ENCODE measurements at regions not wholly inside any gene's neighbourhood (a gene's known extent, or its start where the extent isn't known, plus 50 kb on each side); places are given as distances from the start of the nearest gene placed in this dataset.

DNA sequence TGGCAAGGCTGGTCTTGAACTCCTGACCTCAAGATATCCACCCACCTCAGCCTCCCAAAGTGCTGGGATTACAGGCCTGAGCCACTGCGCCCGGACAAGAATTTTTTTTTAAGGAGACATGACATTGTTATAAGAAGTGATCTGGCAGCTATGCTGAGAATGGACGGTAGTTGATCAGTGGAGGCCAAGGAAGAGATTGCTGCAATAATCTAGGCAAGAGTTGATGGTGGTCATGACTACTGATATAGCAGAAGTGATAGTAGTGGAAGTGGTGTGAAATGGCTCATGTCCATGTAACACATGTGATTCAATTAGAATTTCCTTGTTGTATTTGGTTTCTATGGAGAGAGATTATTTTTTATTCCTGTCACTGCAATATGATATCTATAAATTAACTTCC is 125.3 kb upstream of the CCN2 start:
- in situ Hi-C loops (cut with HindIII; ENCODE audit: low pct_unique_long_range_greater_than_20kb, low sequenced_read_pairs), result no loop called here
- no peak for DNase-seq (ENCODE audit: low read depth)

DNA sequence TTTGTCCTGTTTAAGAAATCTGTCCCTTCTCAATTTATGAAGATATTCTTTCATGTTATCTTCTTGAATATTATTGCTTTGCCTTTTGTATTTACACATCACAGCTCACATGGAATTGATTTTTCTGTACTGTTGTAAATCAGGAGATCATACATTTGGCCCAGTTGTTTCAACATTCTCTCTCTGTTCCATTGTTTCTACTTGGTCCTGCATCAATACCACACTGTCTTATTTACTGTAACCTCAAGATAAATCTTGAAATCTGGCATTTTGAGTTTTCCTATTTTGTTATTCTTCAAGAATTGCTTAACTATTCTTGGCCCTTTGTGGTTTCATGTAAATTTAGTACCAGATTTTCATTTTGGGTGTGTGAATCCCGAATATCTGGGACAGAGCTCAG is 121.7 kb upstream of the CCN2 start:
- DNase-seq (ENCODE audit: low read depth), result no peak
- in situ Hi-C loops (cut with HindIII; ENCODE audit: low pct_unique_long_range_greater_than_20kb, low sequenced_read_pairs), result no loop called here

DNA sequence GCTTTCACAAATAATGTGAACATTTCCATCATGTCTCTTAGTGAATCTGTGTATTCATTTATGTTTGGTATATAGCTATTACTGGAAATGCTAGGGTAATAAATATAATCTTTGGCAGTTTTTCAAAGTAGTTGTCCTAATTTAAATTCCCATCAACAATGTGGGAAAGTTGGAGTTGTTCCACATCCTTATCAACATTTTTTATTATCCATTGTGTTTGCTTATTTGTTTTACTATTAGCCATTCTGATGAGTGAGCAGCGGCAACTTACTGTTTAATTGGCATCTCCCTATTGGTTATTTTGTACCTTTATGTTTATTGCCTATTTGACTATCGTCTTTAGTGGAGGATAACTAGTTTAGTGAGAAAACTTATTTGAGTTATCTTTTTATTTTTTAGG is 121.1 kb upstream of the CCN2 start:
- in situ Hi-C loops (cut with HindIII; ENCODE audit: low pct_unique_long_range_greater_than_20kb, low sequenced_read_pairs), result no loop called here
- DNase-seq (ENCODE audit: low read depth), result no peak

DNA sequence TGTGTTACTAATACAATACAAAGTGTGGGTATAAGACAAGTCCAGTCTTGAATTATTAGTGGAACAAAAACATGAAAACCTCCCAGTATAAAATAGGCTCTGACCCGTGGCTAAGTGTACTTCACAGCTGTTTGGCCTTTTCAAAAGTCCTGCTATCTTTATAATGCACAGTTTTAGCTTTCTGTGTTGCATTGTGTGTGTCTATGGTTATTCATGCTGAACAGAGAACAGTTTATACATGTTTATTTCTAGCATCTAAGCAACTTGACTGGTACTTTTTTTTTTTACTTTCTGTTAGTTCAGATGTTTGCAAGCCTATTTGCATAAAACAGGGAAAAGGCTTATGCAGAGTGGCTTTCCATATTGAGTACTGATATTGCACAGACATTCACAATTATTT is 119.2 kb upstream of the CCN2 start:
- DNase-seq (ENCODE audit: low read depth), result peak; percentile 24
- in situ Hi-C loops (cut with HindIII; ENCODE audit: low pct_unique_long_range_greater_than_20kb, low sequenced_read_pairs), result no loop called here

DNA sequence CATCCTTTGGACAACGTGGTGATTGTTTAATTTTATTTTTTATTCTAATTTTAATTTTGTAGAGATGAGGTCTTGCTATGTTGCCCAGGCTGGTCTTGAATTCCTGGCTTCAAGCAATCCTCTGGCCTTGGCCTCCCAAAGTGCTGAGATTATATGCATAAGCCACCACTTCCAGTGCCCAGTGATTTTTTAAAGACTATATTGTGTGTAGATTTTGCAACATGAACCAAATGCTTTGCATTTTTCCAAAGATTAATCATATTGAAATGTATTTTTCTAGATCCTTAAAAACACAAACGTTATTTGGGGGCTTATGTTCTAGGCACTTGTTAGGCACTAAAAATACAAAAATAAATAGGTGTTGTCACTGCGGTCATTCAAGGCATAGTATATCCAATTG is 117.6 kb upstream of the CCN2 start:
- in situ Hi-C loops (cut with HindIII; ENCODE audit: low pct_unique_long_range_greater_than_20kb, low sequenced_read_pairs), result no loop called here
- DNase-seq (ENCODE audit: low read depth), result no peak

DNA sequence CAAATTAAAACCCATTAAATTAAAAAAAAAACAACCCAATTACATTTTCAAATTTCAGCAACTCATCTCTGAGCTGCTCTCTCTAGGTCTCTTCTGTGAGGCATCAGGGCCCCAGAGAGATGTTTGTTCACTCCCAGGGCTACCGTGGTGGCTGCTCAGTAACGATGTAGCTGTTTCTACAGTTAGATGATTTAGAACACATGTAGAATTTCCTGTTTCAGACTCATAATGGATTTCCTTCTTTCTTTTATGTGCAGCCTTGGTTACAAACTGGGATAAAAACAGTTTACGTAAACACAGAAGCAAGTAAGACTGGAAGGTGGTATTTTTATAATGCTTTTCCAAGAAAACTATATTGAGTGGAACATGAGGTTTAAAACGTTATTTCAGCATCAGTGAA is 116.1 kb upstream of the CCN2 start:
- no peak for DNase-seq (ENCODE audit: low read depth)
- in situ Hi-C loops (cut with HindIII; ENCODE audit: low pct_unique_long_range_greater_than_20kb, low sequenced_read_pairs), result no loop called here

DNA sequence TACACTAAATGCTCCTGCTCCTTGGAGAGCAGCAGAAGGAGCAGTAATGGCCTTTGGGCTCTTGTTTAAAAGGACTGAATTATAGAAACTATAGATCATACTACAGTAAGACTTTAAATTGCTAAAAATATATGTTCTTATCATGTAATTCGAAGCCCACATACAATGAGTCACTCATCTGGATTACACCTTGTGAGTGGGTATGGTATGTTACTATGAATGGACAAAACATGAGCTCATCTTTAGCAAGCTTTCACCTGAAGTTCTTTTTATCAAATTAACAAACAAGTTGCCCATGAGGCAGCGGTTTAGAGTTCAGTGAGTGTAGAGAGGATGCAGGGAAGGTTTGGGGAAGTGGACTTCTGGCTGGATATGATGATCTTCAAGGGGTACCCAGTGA is 114.4 kb upstream of the CCN2 start:
- no peak for DNase-seq (ENCODE audit: low read depth)
- in situ Hi-C loops (cut with HindIII; ENCODE audit: low pct_unique_long_range_greater_than_20kb, low sequenced_read_pairs), result no loop called here

DNA sequence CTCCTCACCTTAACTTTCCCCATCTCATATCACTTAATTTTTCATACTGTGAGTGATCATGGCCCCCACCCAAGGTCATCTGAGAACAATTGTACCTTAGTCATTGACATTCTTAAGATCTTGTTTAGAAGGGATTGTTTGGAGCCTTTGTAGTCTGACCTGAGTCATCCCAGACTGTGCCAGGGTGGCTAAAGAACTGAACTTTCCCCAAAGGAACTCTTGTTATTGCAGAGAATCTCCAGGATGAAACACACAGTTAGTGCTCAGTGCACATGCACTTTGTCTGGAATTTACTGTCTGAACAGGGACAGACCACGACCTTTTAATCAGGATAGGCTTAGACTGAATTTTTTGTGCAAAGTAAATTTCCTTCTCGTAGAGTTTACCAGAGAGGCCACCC is 112.6 kb upstream of the CCN2 start:
- peak; percentile 41 for DNase-seq (ENCODE audit: low read depth)
- in situ Hi-C loops (cut with HindIII; ENCODE audit: low pct_unique_long_range_greater_than_20kb, low sequenced_read_pairs), result no loop called here

DNA sequence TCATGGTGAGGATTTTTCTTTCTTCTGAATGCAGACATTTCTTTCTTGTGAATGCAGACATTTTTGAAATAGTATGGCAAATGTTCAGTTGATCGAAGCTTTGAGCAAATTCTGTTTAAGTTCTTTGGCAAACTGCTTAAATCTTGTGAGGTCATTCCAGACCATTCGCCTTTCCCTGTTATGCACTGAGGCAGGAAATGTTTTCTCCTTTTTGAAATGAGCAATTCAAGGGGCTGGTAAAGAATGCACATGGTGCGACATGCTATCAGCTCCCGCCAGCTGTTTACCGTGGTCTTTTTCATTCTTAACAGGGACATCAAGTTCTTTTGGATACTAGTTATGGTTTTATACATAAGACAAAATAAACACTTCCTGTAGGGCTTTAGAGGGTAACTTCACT is 112.0 kb upstream of the CCN2 start:
- in situ Hi-C loops (cut with HindIII; ENCODE audit: low pct_unique_long_range_greater_than_20kb, low sequenced_read_pairs), result no loop called here
- DNase-seq (ENCODE audit: low read depth), result no peak

DNA sequence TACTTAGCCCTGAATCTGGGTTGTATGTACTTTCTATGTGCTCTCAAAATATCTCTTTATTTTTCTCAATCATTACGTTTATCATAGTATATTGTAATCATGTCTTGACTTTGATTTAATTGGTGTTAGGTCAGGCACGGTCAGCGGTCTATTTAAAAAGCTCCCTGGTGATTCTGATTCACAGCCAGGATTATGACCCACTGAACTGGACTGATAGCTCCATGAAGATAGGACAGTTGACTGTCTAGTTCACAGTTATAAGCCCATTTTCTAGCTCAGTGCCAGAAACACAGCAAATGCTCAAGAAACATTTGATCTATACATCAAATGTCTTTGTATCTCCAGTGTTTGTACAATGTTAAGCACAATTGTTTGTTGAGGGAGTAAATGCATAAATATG is 111.5 kb upstream of the CCN2 start:
- no peak for DNase-seq (ENCODE audit: low read depth)
- in situ Hi-C loops (cut with HindIII; ENCODE audit: low pct_unique_long_range_greater_than_20kb, low sequenced_read_pairs), result no loop called here

DNA sequence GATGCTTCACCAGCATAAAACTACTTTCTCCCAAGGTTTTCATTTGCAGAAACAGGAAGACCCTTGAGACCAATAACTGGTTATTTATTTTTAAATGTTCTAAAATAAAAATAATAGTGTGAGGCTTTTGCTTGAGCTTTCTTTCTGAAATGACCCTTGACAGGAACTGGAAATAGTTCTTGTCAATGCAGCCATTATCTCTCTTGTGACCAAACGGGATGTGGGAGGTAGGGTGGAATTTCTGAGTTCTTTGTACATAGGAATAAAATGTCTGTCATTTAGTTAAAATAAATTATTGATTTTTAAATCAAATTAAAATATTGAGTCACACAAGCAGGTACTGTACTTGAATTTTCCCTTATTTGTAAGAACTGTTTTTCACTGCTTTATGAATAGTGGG is 110.2 kb upstream of the CCN2 start:
- no peak for DNase-seq (ENCODE audit: low read depth)

DNA sequence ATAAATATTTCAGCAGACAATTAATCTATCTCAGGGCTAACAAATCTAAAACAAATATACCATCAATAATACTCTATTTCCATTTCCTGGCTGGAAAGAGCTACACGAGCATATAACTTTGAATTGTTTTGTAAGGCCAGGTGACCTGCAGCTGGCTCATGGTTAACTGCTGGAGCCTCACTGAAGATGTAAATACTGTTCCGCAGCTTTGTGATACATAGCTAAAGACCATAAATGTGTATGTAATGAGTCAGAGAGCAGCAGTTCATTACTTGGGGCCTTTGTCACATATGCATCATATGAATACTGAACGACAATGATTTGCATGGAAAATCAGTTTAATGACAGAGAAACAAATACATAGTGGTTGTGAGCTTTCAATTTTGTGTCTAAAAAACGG is 109.4 kb upstream of the CCN2 start:
- in situ Hi-C loops (cut with HindIII; ENCODE audit: low pct_unique_long_range_greater_than_20kb, low sequenced_read_pairs), result no loop called here
- DNase-seq (ENCODE audit: low read depth), result no peak

More for the DNA sequence above, 110.2 kb upstream of the CCN2 start:
- in situ Hi-C loops (cut with HindIII; ENCODE audit: low pct_unique_long_range_greater_than_20kb, low sequenced_read_pairs), result no loop called here

DNA sequence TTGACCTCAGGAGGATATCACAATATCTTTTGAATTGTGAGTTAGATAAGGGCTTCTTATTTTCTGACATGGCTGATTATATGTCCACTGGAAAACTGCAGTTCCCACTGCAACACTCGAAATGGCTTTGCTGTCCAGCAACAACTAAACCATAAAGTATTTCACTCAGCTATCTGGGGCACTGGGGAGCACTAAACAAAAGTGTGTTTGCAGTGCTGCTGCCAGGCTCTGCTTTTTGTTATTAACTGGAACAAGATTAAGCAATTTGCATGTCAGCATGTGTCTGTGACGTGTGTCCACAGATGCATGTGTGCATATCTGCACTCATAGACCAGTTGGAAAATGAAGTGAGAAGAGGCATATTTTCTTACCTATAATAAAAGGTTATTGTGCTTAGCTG is 107.8 kb upstream of the CCN2 start:
- in situ Hi-C loops (cut with HindIII; ENCODE audit: low pct_unique_long_range_greater_than_20kb, low sequenced_read_pairs), result no loop called here
- no peak for DNase-seq (ENCODE audit: low read depth)

DNA sequence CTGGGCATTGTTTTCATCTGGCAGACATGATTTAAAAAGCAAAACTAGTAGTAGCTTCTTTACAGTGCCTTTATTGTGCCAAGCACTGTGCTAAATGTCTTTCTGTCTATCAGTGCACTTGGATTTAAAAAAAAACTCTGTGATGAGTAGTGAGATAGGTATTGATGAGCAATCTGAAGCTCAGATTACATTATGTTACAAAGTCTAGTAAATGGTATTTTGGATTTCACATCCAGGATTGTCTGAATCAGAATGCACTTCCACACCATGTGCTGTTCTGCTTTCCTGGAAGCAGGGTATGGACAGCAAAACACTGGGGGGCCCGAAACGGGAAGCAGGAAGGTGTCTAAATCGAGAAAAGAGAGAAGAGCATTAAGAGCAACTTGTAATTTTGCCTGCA is 103.4 kb upstream of the CCN2 start:
- in situ Hi-C loops (cut with HindIII; ENCODE audit: low pct_unique_long_range_greater_than_20kb, low sequenced_read_pairs), result no loop called here
- DNase-seq (ENCODE audit: low read depth), result no peak

DNA sequence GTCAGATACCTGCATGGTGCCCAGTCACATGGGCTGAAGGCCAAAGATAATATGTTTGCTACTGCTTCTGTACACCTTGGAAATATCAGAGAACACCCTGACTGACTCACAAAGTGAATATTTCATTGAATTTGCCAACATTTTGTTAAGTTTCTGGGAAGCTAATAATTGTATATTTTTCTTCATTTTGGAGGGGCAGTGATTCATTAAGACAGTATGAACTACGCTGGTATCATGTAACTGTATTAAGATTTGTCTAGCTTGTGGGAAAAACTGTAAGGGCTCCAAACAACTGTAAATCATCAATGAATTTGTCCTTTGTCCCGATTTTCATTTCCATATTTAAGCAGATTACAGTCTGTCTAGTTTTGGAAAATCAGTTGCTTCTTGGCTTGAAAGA is 102.3 kb upstream of the CCN2 start:
- in situ Hi-C loops (cut with HindIII; ENCODE audit: low pct_unique_long_range_greater_than_20kb, low sequenced_read_pairs), result no loop called here

DNA sequence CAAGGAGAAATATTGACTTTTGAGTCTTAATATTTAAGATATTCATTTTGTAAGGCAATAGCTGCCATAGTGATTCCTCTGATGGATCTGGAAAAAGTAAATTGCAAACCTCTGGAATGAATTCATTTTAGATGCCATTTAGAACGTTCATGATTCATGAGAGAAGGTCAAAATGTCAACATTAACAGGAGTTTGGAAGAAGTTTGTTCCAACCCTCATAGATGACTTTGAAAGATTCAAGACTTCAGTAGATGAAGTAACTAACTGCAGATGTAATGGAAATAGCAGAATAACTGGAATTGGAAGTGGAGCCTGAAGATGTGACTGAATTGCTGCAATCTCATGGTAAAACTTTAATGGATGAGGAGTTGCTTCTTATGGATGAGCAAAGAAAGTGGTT is 100.9 kb upstream of the CCN2 start:
- DNase-seq (ENCODE audit: low read depth), result no peak
- in situ Hi-C loops (cut with HindIII; ENCODE audit: low pct_unique_long_range_greater_than_20kb, low sequenced_read_pairs), result no loop called here

More for the DNA sequence above, 102.3 kb upstream of the CCN2 start:
- DNase-seq (ENCODE audit: low read depth), result no peak

DNA sequence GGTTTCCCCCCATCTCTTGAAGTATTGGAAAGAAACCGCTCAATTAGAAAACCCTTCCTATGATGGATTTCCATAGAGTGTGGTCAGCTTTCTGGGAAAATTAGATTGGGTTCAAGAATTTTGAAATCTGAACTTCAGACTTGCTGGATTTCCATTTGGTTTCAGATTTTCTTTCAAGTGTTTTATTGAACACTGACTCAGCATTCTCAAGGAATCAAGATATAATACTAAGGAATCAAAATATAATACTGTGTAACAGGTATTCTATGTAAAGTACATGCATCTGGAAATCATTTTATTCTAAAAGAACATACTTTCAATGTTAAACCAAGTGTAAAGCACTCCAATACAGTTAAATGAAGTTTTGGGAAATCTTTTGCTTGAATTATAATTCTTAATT is 94.7 kb upstream of the CCN2 start:
- DNase-seq (ENCODE audit: low read depth), result no peak
- in situ Hi-C loops (cut with HindIII; ENCODE audit: low pct_unique_long_range_greater_than_20kb, low sequenced_read_pairs), result no loop called here

DNA sequence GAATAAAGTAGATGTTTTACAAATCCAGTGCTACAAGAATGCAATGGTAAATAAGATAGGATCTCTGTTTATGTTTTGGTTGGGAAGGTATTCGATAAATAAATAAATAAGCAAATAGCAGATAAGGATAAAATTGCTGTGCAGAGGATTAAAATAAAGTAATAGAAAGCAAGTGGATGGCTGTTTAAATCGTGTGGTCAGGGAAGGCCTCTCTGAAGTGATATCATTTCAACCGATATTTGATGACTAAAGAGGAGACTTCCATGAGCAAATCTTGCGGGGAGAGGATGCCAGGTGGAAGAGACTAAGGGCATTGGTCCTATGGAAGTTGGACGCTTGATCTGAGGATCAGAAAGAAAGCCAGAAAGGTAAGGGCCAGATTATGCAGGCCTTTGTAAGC is 92.0 kb upstream of the CCN2 start:
- in situ Hi-C loops (cut with HindIII; ENCODE audit: low pct_unique_long_range_greater_than_20kb, low sequenced_read_pairs), result no loop called here
- DNase-seq (ENCODE audit: low read depth), result no peak

DNA sequence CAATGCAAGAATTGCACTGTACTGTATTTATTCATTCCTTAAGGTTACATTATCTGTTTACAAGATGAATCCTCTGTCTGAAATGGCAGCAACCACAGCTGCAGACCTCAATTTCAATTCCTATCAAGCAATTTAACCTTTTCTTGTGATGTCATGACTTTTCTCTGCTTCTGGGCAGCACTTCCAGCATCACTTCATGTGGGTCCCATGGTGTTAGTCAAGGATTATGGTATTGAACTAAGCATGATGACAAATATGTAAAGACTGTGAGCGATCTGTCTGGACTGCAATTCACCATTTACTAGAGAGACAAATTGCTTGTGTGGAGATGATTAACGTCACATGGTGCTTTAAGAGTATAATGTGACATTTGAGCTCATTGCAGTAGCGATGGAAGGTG is 90.5 kb upstream of the CCN2 start:
- no peak for DNase-seq (ENCODE audit: low read depth)

DNA sequence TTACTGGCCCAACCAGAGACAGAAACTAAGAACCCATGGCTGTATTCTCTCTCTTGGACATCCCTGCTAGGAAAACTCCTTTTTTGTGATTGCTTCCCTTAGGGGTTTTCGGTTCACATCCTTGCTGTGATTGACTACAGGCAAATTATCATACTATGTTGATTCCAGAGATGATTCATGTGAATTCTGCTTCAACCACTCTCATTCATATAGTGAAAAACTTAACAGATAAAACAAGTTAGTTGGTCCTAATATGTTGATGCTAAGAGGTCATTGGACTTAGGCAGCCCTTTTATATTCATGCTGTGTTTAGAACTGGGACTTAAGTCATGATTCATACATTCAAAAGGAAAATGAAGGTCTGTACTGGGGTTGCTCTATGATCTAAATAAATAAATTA is 76.9 kb upstream of the CCN2 start:
- in situ Hi-C loops (cut with HindIII; ENCODE audit: low pct_unique_long_range_greater_than_20kb, low sequenced_read_pairs), result no loop called here
- no peak for DNase-seq (ENCODE audit: low read depth)

More for the DNA sequence above, 90.5 kb upstream of the CCN2 start:
- in situ Hi-C loops (cut with HindIII; ENCODE audit: low pct_unique_long_range_greater_than_20kb, low sequenced_read_pairs), result no loop called here

DNA sequence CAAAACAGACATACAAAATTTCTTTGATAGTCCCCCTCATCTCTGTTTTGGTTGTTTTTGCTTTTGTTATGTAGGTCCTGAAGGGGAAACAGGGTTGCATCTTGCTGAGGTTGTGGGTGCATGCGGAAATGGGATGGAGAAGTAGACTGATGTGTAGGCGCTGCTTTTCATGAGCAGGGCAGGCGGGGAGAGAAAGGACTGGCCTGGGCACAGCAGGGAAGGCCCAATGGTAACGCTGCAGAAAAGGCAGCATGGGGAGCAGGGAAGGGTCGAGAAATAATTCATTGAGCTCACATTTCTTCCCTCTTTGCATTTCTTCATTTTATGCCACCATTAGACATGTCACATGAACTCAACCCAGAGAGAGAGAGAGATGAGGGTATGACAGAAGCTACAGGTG is 74.3 kb upstream of the CCN2 start:
- DNase-seq (ENCODE audit: low read depth), result no peak
- in situ Hi-C loops (cut with HindIII; ENCODE audit: low pct_unique_long_range_greater_than_20kb, low sequenced_read_pairs), result no loop called here

Measured in Caki2 (cell line).